Trophoblast cell (in vitro differentiated cells and primary cell): ENCODE measurements at regions not wholly inside any gene's neighbourhood (a gene's known extent, or its start where the extent isn't known, plus 50 kb on each side); places are given as distances from the start of the nearest gene placed in this dataset.

ENCODE experiments used
- DNase-seq, 2 donors: peaks; one replicate each; pipeline ENCODE4 v3.0.0-alpha.2; 2016
- H2AFZ ChIP-seq: 2 replicates; pipeline ENCODE4 v1.6.1; 2013; ENCODE audit warnings: low read length, moderate library complexity, mild to moderate bottlenecking; ENCODE audit not compliant: insufficient read depth, poor library complexity
- H2AK5ac ChIP-seq: 2 replicates; pipeline ENCODE4 v1.6.1; 2013; ENCODE audit warnings: mild to moderate bottlenecking, low read length
- H2BK120ac ChIP-seq: 2 replicates; pipeline ENCODE4 v1.6.1; 2013; ENCODE audit warnings: low read length, mild to moderate bottlenecking, moderate library complexity; ENCODE audit not compliant: insufficient read depth, poor library complexity
- H2BK12ac ChIP-seq: 2 replicates; pipeline ENCODE4 v1.6.1; 2013; ENCODE audit warnings: mild to moderate bottlenecking, low read length, moderate library complexity
- H2BK5ac ChIP-seq: 2 replicates; pipeline ENCODE4 v1.6.1; 2013; ENCODE audit warnings: low read length, low read depth, moderate library complexity, mild to moderate bottlenecking; ENCODE audit not compliant: poor library complexity
- H3K14ac ChIP-seq: 2 replicates; pipeline ENCODE4 v1.6.1; 2013; ENCODE audit warnings: mild to moderate bottlenecking, low read length
- H3K18ac ChIP-seq: 2 replicates; pipeline ENCODE4 v1.6.1; 2013; ENCODE audit warnings: mild to moderate bottlenecking, low read length
- H3K23ac ChIP-seq: 2 replicates; pipeline ENCODE4 v1.6.1; 2013; ENCODE audit warnings: low read length
- H3K27ac ChIP-seq: 2 replicates; pipeline ENCODE4 v1.5.1; 2013; ENCODE audit warnings: low read depth, mild to moderate bottlenecking, inconsistent platforms, low read length, moderate library complexity
- H3K27me3 ChIP-seq: 2 replicates; pipeline ENCODE4 v1.6.1; 2013; ENCODE audit warnings: inconsistent platforms, mild to moderate bottlenecking, low read length, moderate library complexity; ENCODE audit not compliant: insufficient read depth
- H3K36me3 ChIP-seq, 2 experiments: 1 replicate in 1 of 2; 2 replicates in 1 of 2; pipeline ENCODE4 v1.6.1; 2013; ENCODE audit warnings: low read length in 2 of 2, mild to moderate bottlenecking in 2 of 2, moderate library complexity in 1 of 2; ENCODE audit not compliant: insufficient read depth in 2 of 2, control insufficient read depth in 1 of 2
- H3K4ac ChIP-seq: 2 replicates; pipeline ENCODE4 v1.6.1; 2013; ENCODE audit warnings: low read depth, mild to moderate bottlenecking, low read length, moderate library complexity
- H3K4me1 ChIP-seq, 2 experiments: 1 replicate in 1 of 2; 2 replicates in 1 of 2; pipeline ENCODE4 v1.6.1; 2013; ENCODE audit warnings: low read length in 2 of 2, mild to moderate bottlenecking in 2 of 2, moderate library complexity in 1 of 2; ENCODE audit not compliant: insufficient read depth in 2 of 2, control insufficient read depth in 1 of 2
- H3K4me2 ChIP-seq: 2 replicates; pipeline ENCODE4 v1.6.1; 2013; ENCODE audit warnings: inconsistent platforms, mild to moderate bottlenecking, low read length, moderate library complexity
- H3K4me3 ChIP-seq: 2 replicates; pipeline ENCODE4 v1.5.1; 2013; ENCODE audit warnings: mild to moderate bottlenecking, low read depth, low read length, inconsistent platforms
- H3K79me1 ChIP-seq: one replicate; pipeline ENCODE4 v1.6.1; 2013; ENCODE audit warnings: low read length
- H3K79me2 ChIP-seq: 2 replicates; pipeline ENCODE4 v1.6.1; 2013; ENCODE audit warnings: low read length, mild to moderate bottlenecking; ENCODE audit not compliant: control insufficient read depth, insufficient read depth, poor library complexity
- H3K9ac ChIP-seq: 2 replicates; pipeline ENCODE4 v1.6.1; 2013; ENCODE audit warnings: mild to moderate bottlenecking, low read length
- H3K9me3 ChIP-seq: 2 replicates; pipeline ENCODE4 v1.6.1; 2013; ENCODE audit warnings: low read depth, mild to moderate bottlenecking, control low read depth, inconsistent platforms, low read length; ENCODE audit not compliant: insufficient read depth
- H4K12ac ChIP-seq: 2 replicates; pipeline ENCODE4 v1.6.1; 2013; ENCODE audit warnings: low read depth, mild to moderate bottlenecking, low read length, moderate library complexity
- H4K8ac ChIP-seq: 2 replicates; pipeline ENCODE4 v1.6.1; 2013; ENCODE audit warnings: low read depth, mild to moderate bottlenecking, low read length, moderate library complexity
- H4K91ac ChIP-seq: one replicate; pipeline ENCODE4 v1.6.1; 2013; ENCODE audit warnings: low read depth, mild to moderate bottlenecking, low read length, moderate library complexity
- WGBS: extraction: QIAGEN DNeasy Blood & Tissue Kit; methylation state at CpG from one replicate; pipeline ENCODE4 v1.1.7; 2013; ENCODE audit warnings: missing lambda C conversion rate; ENCODE audit not compliant: insufficient read length, insufficient coverage; ENCODE audit errors: extremely low coverage; 5-methylcytosine and 5-hydroxymethylcytosine counted together

- no peaks in the 10 kb centered on the region for H3K27me3 ChIP-seq
- H3K79me1 ChIP-seq: no peaks in the 10 kb centered on the region
- H4K8ac ChIP-seq: no peak overlapping the region
- no peak overlapping the region for H3K23ac ChIP-seq
- no peak overlapping the region for H2AFZ ChIP-seq
- H2BK120ac ChIP-seq: no peak overlapping the region
- no peak overlapping the region for H3K27ac ChIP-seq
- H3K9ac ChIP-seq: no peak overlapping the region
- H3K14ac ChIP-seq: no peak overlapping the region
- H3K4me1 ChIP-seq: no peaks in the 10 kb centered on the region
- no peak overlapping the region for H4K91ac ChIP-seq
- no CpG with 5 or more reads among the region's 4 CpGs for WGBS
- no peak overlapping the region for H2BK5ac ChIP-seq
- no peak overlapping the region for H3K4me3 ChIP-seq
- no peak overlapping the region for H2BK12ac ChIP-seq
- H3K4ac ChIP-seq: no peak overlapping the region
- H3K4me2 ChIP-seq: no peak overlapping the region
- H3K79me2 ChIP-seq: no peaks in the 10 kb centered on the region
- H2AK5ac ChIP-seq: no peak overlapping the region
- H3K9me3 ChIP-seq: peaks cover 2% of the 10 kb centered on the region
- H3K18ac ChIP-seq: no peak overlapping the region
- no peak for DNase-seq
- H4K12ac ChIP-seq: no peak overlapping the region
- H3K36me3 ChIP-seq: no peaks in the 10 kb centered on the region
These were observed 554.8 kb downstream of the TBC1D32 start for GRCh38 chr6:120779441-120779840.

- no peak overlapping the region for H3K9ac ChIP-seq
- no peak overlapping the region for H3K4me2 ChIP-seq
- H2AFZ ChIP-seq: no peak overlapping the region
- no peaks in the 10 kb centered on the region for H3K4me1 ChIP-seq
- H3K4ac ChIP-seq: no peak overlapping the region
- no CpG with 5 or more reads among the region's 3 CpGs for WGBS
- no peak overlapping the region for H2BK120ac ChIP-seq
- H3K79me2 ChIP-seq: no peaks in the 10 kb centered on the region
- no peak overlapping the region for H2BK12ac ChIP-seq
- H3K14ac ChIP-seq: no peak overlapping the region
- H2AK5ac ChIP-seq: no peak overlapping the region
- H3K23ac ChIP-seq: no peak overlapping the region
- H3K79me1 ChIP-seq: no peaks in the 10 kb centered on the region
- H4K91ac ChIP-seq: no peak overlapping the region
- H3K36me3 ChIP-seq: no peaks in the 10 kb centered on the region
- H3K18ac ChIP-seq: no peak overlapping the region
- no peak overlapping the region for H3K27ac ChIP-seq
- H4K8ac ChIP-seq: no peak overlapping the region
- H3K9me3 ChIP-seq: peaks cover 2% of the 10 kb centered on the region
- no peak for DNase-seq
- H2BK5ac ChIP-seq: no peak overlapping the region
- H4K12ac ChIP-seq: no peak overlapping the region
- no peaks in the 10 kb centered on the region for H3K27me3 ChIP-seq
- H3K4me3 ChIP-seq: no peak overlapping the region
These were observed 558.6 kb downstream of the TBC1D32 start for GRCh38 chr6:120775698-120776097.

GRCh38 chr6:120774275-120774674 lies 560.0 kb downstream of the TBC1D32 start:
- Histone ChIP-seq H3K36me3 (no peaks in the 10 kb centered on the region), H4K91ac (no peak overlapping the region), H3K23ac (no peak overlapping the region), H2AK5ac (no peak overlapping the region), H2BK5ac (no peak overlapping the region), H3K4me3 (no peak overlapping the region), H2BK12ac (no peak overlapping the region), H3K18ac (no peak overlapping the region), H4K12ac (no peak overlapping the region), H3K14ac (no peak overlapping the region), H3K4me1 (no peaks in the 10 kb centered on the region), H4K8ac (no peak overlapping the region), H3K79me1 (no peaks in the 10 kb centered on the region), H3K27ac (no peak overlapping the region), H3K9ac (no peak overlapping the region), H3K27me3 (no peaks in the 10 kb centered on the region), H3K4me2 (no peak overlapping the region), H2AFZ (no peak overlapping the region), H3K9me3 (peaks cover 2% of the 10 kb centered on the region), H3K79me2 (no peaks in the 10 kb centered on the region), H2BK120ac (no peak overlapping the region), H3K4ac (no peak overlapping the region)
- DNase-seq: peak; percentile 17 to 69
- no CpG with 5 or more reads among the region's 1 CpG for WGBS

GRCh38 chr6:120771019-120771418 lies 563.3 kb downstream of the TBC1D32 start:
- Histone ChIP-seq H3K18ac (no peak overlapping the region), H3K14ac (no peak overlapping the region), H3K79me1 (no peaks in the 10 kb centered on the region), H3K23ac (no peak overlapping the region), H3K27me3 (no peaks in the 10 kb centered on the region), H4K91ac (no peak overlapping the region), H2AFZ (no peak overlapping the region), H3K4me2 (no peak overlapping the region), H3K79me2 (no peaks in the 10 kb centered on the region), H3K9me3 (no peaks in the 10 kb centered on the region), H2BK5ac (no peak overlapping the region), H4K12ac (no peak overlapping the region), H3K9ac (no peak overlapping the region), H3K4me3 (no peak overlapping the region), H3K4ac (no peak overlapping the region), H3K27ac (no peak overlapping the region), H2AK5ac (no peak overlapping the region), H3K4me1 (no peaks in the 10 kb centered on the region), H4K8ac (no peak overlapping the region), H2BK120ac (no peak overlapping the region), H3K36me3 (no peaks in the 10 kb centered on the region), H2BK12ac (no peak overlapping the region)
- no peak for DNase-seq
- WGBS: no CpG with 5 or more reads among the region's 4 CpGs
